Liver (tissue), 8 donors: ENCODE measurements at regions not wholly inside any gene's neighbourhood (a gene's known extent, or its start where the extent isn't known, plus 50 kb on each side); places are given as distances from the start of the nearest gene placed in this dataset.

Experiments used
- DNase-seq: peaks from one replicate; pipeline ENCODE4 v3.0.0-alpha.2; 2017; ENCODE audit warnings: low spot score
- H3K27ac ChIP-seq, 2 donors: one replicate each; pipeline ENCODE4 v1.7.0; 2013; ENCODE audit warnings: inconsistent platforms in 2 of 2, low read length in 2 of 2, control low read depth in 1 of 2, low read depth in 1 of 2, mild to moderate bottlenecking in 1 of 2
- H3K27me3 ChIP-seq, 4 donors: one replicate each; pipeline versions ENCODE4 v1.6.1 to v1.7.0; 2013; ENCODE audit warnings: low read length in 3 of 4, inconsistent platforms in 1 of 4, mild to moderate bottlenecking in 1 of 4, moderate library complexity in 1 of 4; ENCODE audit not compliant: control insufficient read depth in 4 of 4, insufficient read depth in 4 of 4
- H3K36me3 ChIP-seq, 4 donors: one replicate each; pipeline versions ENCODE4 v1.6.1 to v1.7.0; 2013; ENCODE audit warnings: low read length in 3 of 4, mild to moderate bottlenecking in 3 of 4, low read depth in 1 of 4, moderate library complexity in 1 of 4; ENCODE audit not compliant: control insufficient read depth in 4 of 4, insufficient read depth in 3 of 4
- H3K4me1 ChIP-seq, 4 donors: one replicate each; pipeline versions ENCODE4 v1.6.1 to v1.7.0; 2013; ENCODE audit warnings: low read length in 3 of 4, mild to moderate bottlenecking in 3 of 4, moderate library complexity in 1 of 4; ENCODE audit not compliant: control insufficient read depth in 4 of 4, insufficient read depth in 4 of 4
- H3K4me3 ChIP-seq, 3 donors: one replicate each; pipeline versions ENCODE4 v1.6.1 to v1.7.0; 2013; ENCODE audit warnings: low read length in 3 of 3, control low read depth in 1 of 3, low read depth in 1 of 3, mild to moderate bottlenecking in 1 of 3
- H3K9ac ChIP-seq, 2 donors: one replicate each; pipeline ENCODE4 v1.7.0; 2013; ENCODE audit warnings: low read length in 2 of 2, mild to moderate bottlenecking in 2 of 2, moderate library complexity in 2 of 2, control low read depth in 1 of 2, low read depth in 1 of 2
- H3K9me3 ChIP-seq, 4 donors: one replicate each; pipeline versions ENCODE4 v1.6.1 to v1.7.0; 2013; ENCODE audit warnings: low read length in 3 of 4; ENCODE audit not compliant: control insufficient read depth in 4 of 4
- EGR1 ChIP-seq, 2 donors: IDR thresholded peaks; 2 replicates each; pipeline ENCODE4 v1.6.1; 2016 to 2018; ENCODE audit warnings: antibody characterized with exemption in 2 of 2, low read depth in 2 of 2
- FOXA1 ChIP-seq: IDR thresholded peaks from 2 replicates; pipeline ENCODE4 v1.6.1; 2016; ENCODE audit warnings: antibody characterized with exemption
- FOXA2 ChIP-seq: IDR thresholded peaks from 2 replicates; pipeline ENCODE4 v1.6.1; 2016; ENCODE audit warnings: antibody characterized with exemption
- GABPA ChIP-seq, 2 donors: IDR thresholded peaks in 1 of 2; conservative IDR thresholded peaks in 1 of 2; 2 replicates each; pipeline ENCODE4 v1.6.1; 2016; ENCODE audit warnings: antibody characterized with exemption in 2 of 2, mild to moderate bottlenecking in 1 of 2, moderate library complexity in 1 of 2
- HNF4A ChIP-seq, 2 donors: conservative IDR thresholded peaks; 2 replicates each; pipeline ENCODE4 v1.6.1; 2016; ENCODE audit warnings: antibody characterized with exemption in 2 of 2, mild to moderate bottlenecking in 2 of 2
- HNF4G ChIP-seq: IDR thresholded peaks from 2 replicates; pipeline ENCODE4 v1.6.1; 2016; ENCODE audit warnings: antibody characterized with exemption
- JUND ChIP-seq, 2 donors: IDR thresholded peaks; 2 replicates each; pipeline ENCODE4 v1.6.1; 2016; ENCODE audit warnings: antibody characterized with exemption in 2 of 2
- NR2F2 ChIP-seq: IDR thresholded peaks from 2 replicates; pipeline ENCODE4 v1.6.1; 2016; ENCODE audit warnings: antibody characterized with exemption
- RAD21 ChIP-seq, 2 donors: IDR thresholded peaks; 2 replicates each; pipeline ENCODE4 v1.6.1; 2016; ENCODE audit warnings: antibody characterized with exemption in 2 of 2, mild to moderate bottlenecking in 2 of 2
- RXRA ChIP-seq, 2 donors: IDR thresholded peaks; 2 replicates each; pipeline ENCODE4 v1.6.1; 2017 to 2018; ENCODE audit warnings: antibody characterized with exemption in 2 of 2, mild to moderate bottlenecking in 1 of 2
- SP1 ChIP-seq: IDR thresholded peaks from 2 replicates; pipeline ENCODE4 v1.6.1; 2018; ENCODE audit warnings: antibody characterized with exemption, mild to moderate bottlenecking
- TAF1 ChIP-seq: conservative IDR thresholded peaks from 2 replicates; pipeline ENCODE4 v1.6.1; 2016; ENCODE audit warnings: antibody characterized with exemption, mild to moderate bottlenecking
- YY1 ChIP-seq: IDR thresholded peaks from 2 replicates; pipeline ENCODE4 v1.6.1; 2016; ENCODE audit warnings: antibody characterized with exemption, mild to moderate bottlenecking
- WGBS: extraction: QIAGEN DNeasy Blood & Tissue Kit; methylation state at CpG from one replicate; pipeline ENCODE4 v1.1.7; 2013; 5-methylcytosine and 5-hydroxymethylcytosine counted together
- TF ChIP-seq, protein P1 (sequence below): IDR thresholded peaks from 2 replicates; pipeline ENCODE4 v1.6.1; 2016; ENCODE audit warnings: antibody characterized with exemption, mild to moderate bottlenecking
- TF ChIP-seq, protein P2 (sequence below): IDR thresholded peaks from 2 replicates; pipeline ENCODE4 v1.6.1; 2016; ENCODE audit warnings: antibody characterized with exemption
- TF ChIP-seq, protein P3 (sequence below): fragments of 150-350 bp; IDR thresholded peaks from 2 replicates; pipeline ENCODE4 v1.5.1; 2017; ENCODE audit warnings: improper control_type of control experiment, low read depth, low read length; ENCODE audit not compliant: missing input control
- TF ChIP-seq, protein P4 (sequence below): IDR thresholded peaks from 2 replicates; pipeline ENCODE4 v1.6.1; 2016; ENCODE audit warnings: antibody characterized with exemption
- TF ChIP-seq, protein P5 (sequence below): IDR thresholded peaks from 2 replicates; pipeline ENCODE4 v1.6.1; 2016; ENCODE audit warnings: antibody characterized with exemption
- donor health status: healthy.
- donor health status: healthy.
- donor health status: healthy.
- donor health status: healthy.
- donor health status: healthy.

DNA sequence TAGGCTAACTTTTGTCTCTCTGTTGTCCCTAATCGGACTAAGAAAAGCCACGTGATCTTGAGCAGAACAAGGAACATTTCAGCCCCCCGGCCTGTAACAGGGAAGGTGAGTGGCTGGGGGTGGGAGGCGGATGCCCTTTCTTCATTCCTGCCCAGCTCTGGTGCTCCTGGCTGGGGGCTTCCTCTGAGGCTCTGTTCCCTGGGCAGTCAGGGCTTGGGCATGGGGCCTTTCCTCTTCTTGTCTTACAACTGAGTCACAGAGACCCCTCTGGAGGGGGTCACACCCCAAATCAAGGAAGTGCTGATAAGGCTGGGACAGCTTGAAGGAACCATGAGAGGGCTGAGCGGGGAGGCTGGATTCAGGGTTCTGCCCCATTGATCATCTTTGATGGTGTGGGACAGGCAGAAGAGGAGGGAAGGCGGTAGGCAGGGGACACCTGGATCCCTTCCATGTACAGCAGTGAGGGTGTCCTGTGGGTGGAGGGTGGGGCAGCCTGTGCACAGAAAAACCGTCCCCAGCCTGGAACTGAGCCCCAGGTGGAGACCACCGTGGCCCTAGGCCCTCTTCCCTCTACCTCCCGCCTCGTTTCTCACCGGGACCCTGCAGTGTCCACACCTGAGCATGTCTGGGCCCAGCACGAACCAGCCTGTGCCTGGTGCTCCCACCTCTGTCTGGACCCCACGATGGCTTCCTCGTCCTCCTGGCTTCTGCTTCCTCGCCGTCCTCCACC is 257.7 kb upstream of the IRX1 start:
- Histone ChIP-seq H3K4me1 (no peaks in the 10 kb centered on the region), H3K27ac (no peak overlapping the region), H3K27me3 (no peaks in the 10 kb centered on the region), H3K36me3 (no peaks in the 10 kb centered on the region), H3K9me3 (no peaks in the 10 kb centered on the region), H3K9ac (no peak overlapping the region), H3K4me3 (no peak overlapping the region)
- TF ChIP-seq HNF4A (conservative IDR thresholded peaks at IDR 0.05) = no peak
- TF ChIP-seq, protein P1, sequence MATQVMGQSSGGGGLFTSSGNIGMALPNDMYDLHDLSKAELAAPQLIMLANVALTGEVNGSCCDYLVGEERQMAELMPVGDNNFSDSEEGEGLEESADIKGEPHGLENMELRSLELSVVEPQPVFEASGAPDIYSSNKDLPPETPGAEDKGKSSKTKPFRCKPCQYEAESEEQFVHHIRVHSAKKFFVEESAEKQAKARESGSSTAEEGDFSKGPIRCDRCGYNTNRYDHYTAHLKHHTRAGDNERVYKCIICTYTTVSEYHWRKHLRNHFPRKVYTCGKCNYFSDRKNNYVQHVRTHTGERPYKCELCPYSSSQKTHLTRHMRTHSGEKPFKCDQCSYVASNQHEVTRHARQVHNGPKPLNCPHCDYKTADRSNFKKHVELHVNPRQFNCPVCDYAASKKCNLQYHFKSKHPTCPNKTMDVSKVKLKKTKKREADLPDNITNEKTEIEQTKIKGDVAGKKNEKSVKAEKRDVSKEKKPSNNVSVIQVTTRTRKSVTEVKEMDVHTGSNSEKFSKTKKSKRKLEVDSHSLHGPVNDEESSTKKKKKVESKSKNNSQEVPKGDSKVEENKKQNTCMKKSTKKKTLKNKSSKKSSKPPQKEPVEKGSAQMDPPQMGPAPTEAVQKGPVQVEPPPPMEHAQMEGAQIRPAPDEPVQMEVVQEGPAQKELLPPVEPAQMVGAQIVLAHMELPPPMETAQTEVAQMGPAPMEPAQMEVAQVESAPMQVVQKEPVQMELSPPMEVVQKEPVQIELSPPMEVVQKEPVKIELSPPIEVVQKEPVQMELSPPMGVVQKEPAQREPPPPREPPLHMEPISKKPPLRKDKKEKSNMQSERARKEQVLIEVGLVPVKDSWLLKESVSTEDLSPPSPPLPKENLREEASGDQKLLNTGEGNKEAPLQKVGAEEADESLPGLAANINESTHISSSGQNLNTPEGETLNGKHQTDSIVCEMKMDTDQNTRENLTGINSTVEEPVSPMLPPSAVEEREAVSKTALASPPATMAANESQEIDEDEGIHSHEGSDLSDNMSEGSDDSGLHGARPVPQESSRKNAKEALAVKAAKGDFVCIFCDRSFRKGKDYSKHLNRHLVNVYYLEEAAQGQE = no peak
- no peak for TF ChIP-seq YY1
- TF ChIP-seq, protein P2, sequence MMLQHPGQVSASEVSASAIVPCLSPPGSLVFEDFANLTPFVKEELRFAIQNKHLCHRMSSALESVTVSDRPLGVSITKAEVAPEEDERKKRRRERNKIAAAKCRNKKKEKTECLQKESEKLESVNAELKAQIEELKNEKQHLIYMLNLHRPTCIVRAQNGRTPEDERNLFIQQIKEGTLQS = no peak
- TF ChIP-seq GABPA (IDR thresholded peaks at IDR 0.05 in 1 of 2, conservative IDR thresholded peaks at IDR 0.05 in 1 of 2) = no peak
- TF ChIP-seq, protein P3, sequence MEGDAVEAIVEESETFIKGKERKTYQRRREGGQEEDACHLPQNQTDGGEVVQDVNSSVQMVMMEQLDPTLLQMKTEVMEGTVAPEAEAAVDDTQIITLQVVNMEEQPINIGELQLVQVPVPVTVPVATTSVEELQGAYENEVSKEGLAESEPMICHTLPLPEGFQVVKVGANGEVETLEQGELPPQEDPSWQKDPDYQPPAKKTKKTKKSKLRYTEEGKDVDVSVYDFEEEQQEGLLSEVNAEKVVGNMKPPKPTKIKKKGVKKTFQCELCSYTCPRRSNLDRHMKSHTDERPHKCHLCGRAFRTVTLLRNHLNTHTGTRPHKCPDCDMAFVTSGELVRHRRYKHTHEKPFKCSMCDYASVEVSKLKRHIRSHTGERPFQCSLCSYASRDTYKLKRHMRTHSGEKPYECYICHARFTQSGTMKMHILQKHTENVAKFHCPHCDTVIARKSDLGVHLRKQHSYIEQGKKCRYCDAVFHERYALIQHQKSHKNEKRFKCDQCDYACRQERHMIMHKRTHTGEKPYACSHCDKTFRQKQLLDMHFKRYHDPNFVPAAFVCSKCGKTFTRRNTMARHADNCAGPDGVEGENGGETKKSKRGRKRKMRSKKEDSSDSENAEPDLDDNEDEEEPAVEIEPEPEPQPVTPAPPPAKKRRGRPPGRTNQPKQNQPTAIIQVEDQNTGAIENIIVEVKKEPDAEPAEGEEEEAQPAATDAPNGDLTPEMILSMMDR = no peak
- TF ChIP-seq TAF1 = no peak
- no peak for TF ChIP-seq RXRA (IDR thresholded peaks at IDR 0.05)
- no peak for TF ChIP-seq EGR1 (IDR thresholded peaks at IDR 0.05; ENCODE audit: low read depth in 2 of 2)
- WGBS = 79% methylated on average over 16 of the region's 16 CpGs
- no peak for DNase-seq

DNA sequence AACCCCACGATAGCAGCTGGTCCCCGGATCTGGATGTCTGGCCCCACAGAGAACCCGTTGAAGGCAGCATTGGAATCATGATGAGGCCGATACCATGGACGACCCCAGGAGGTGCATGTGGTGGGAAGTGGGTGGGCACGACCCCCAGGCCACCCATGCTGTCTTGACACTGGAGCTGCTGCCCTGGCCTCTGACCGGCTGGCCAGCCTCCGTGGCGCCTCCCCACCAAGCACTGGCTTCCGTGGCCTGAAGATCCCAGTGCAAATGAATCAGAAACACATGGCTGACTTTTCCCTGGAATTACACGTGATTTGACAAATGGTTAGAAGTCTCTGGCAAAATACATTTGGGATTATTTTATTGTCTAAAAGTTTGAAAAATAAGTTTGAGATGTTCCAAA is 259.0 kb upstream of the IRX1 start:
- Histone ChIP-seq H3K9me3 (no peaks in the 10 kb centered on the region), H3K36me3 (no peaks in the 10 kb centered on the region), H3K4me3 (no peak overlapping the region), H3K27me3 (no peaks in the 10 kb centered on the region), H3K27ac (no peak overlapping the region), H3K9ac (no peak overlapping the region), H3K4me1 (no peaks in the 10 kb centered on the region)
- WGBS = 79% methylated on average over 11 of the region's 11 CpGs
- no peak for DNase-seq
- TF ChIP-seq RXRA (IDR thresholded peaks at IDR 0.05) (no peak), NR2F2 (no peak), RAD21 (IDR thresholded peaks at IDR 0.05) (no peak), GABPA (IDR thresholded peaks at IDR 0.05 in 1 of 2, conservative IDR thresholded peaks at IDR 0.05 in 1 of 2) (no peak), HNF4A (conservative IDR thresholded peaks at IDR 0.05) (no peak), FOXA1 (no peak), FOXA2 (no peak), SP1 (no peak), HNF4G (no peak), EGR1 (IDR thresholded peaks at IDR 0.05; ENCODE audit: low read depth in 2 of 2) (no peak), JUND (IDR thresholded peaks at IDR 0.05) (no peak), YY1 (no peak), TAF1 (no peak)
- TF ChIP-seq, protein P4, sequence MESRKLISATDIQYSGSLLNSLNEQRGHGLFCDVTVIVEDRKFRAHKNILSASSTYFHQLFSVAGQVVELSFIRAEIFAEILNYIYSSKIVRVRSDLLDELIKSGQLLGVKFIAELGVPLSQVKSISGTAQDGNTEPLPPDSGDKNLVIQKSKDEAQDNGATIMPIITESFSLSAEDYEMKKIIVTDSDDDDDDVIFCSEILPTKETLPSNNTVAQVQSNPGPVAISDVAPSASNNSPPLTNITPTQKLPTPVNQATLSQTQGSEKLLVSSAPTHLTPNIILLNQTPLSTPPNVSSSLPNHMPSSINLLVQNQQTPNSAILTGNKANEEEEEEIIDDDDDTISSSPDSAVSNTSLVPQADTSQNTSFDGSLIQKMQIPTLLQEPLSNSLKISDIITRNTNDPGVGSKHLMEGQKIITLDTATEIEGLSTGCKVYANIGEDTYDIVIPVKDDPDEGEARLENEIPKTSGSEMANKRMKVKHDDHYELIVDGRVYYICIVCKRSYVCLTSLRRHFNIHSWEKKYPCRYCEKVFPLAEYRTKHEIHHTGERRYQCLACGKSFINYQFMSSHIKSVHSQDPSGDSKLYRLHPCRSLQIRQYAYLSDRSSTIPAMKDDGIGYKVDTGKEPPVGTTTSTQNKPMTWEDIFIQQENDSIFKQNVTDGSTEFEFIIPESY = no peak
- TF ChIP-seq, protein P3 = no peak
- TF ChIP-seq, protein P2 = no peak
- TF ChIP-seq, protein P5, sequence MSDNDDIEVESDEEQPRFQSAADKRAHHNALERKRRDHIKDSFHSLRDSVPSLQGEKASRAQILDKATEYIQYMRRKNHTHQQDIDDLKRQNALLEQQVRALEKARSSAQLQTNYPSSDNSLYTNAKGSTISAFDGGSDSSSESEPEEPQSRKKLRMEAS = no peak
